Lung (tissue), 11 donors: ENCODE measurements at regions not wholly inside any gene's neighbourhood (a gene's known extent, or its start where the extent isn't known, plus 50 kb on each side); places are given as distances from the start of the nearest gene placed in this dataset.

Experiments
- ATAC-seq: fragments of 200-7000 bp; cut with Tn5 transposase; one replicate; pipeline ENCODE4 v1.9.1; 2020; ENCODE audit warnings: moderate number of reproducible peaks; ENCODE audit not compliant: insufficient read depth, low FRiP score
- DNase-seq, 3 donors: peaks; one replicate each; pipeline ENCODE4 v3.0.0-alpha.2; 2013 to 2017
- H3K27ac ChIP-seq, 2 donors: one replicate each; pipeline ENCODE4 v1.5.1; 2013; ENCODE audit warnings: mild to moderate bottlenecking in 2 of 2, moderate library complexity in 2 of 2, control low read depth in 1 of 2, inconsistent platforms in 1 of 2, low read depth in 1 of 2, low read length in 1 of 2
- H3K27me3 ChIP-seq, 3 donors: one replicate each; pipeline ENCODE4 v1.5.1; 2013; ENCODE audit warnings: low read length in 2 of 3; ENCODE audit not compliant: control insufficient read depth in 3 of 3, insufficient read depth in 3 of 3
- H3K36me3 ChIP-seq, 4 donors: one replicate each; pipeline ENCODE4 v1.5.1; 2013; ENCODE audit warnings: low read length in 4 of 4, mild to moderate bottlenecking in 1 of 4, moderate library complexity in 1 of 4; ENCODE audit not compliant: control insufficient read depth in 4 of 4, insufficient read depth in 4 of 4
- H3K4me1 ChIP-seq, 5 donors: one replicate each; pipeline ENCODE4 v1.5.1; 2013; ENCODE audit warnings: low read length in 5 of 5, mild to moderate bottlenecking in 2 of 5, moderate library complexity in 1 of 5; ENCODE audit not compliant: control insufficient read depth in 5 of 5, insufficient read depth in 5 of 5
- H3K4me3 ChIP-seq: one replicate; pipeline ENCODE4 v1.5.1; 2013; ENCODE audit warnings: mild to moderate bottlenecking, control low read depth, moderate library complexity
- H3K9ac ChIP-seq, 2 donors: one replicate each; pipeline ENCODE4 v1.5.1; 2013; ENCODE audit warnings: low read length in 2 of 2, control low read depth in 1 of 2; ENCODE audit not compliant: insufficient read depth in 1 of 2
- H3K9me3 ChIP-seq, 4 donors: one replicate each; pipeline ENCODE4 v1.5.1; 2013; ENCODE audit warnings: low read length in 3 of 4, mild to moderate bottlenecking in 1 of 4, moderate library complexity in 1 of 4; ENCODE audit not compliant: control insufficient read depth in 4 of 4, insufficient read depth in 3 of 4
- CTCF ChIP-seq: IDR thresholded peaks from 2 replicates; pipeline ENCODE4 v1.5.1; 2012; ENCODE audit warnings: mild to moderate bottlenecking; ENCODE audit errors: control extremely low read depth, extremely low read depth
- WGBS, 2 donors: extraction: QIAGEN DNeasy Blood & Tissue Kit; methylation state at CpG; one replicate each; pipeline ENCODE4 v1.1.7; 2013; 5-methylcytosine and 5-hydroxymethylcytosine counted together
- donor health status: control.
- donor health status: control.
- donor health status: Bipolar disorder and iron deficiency.
- donor health status: healthy.
- donor health status: DM: yes; HTN: yes; CAD: no.

GRCh38 chr2:54059986-54060385 lies 55.4 kb upstream of the ACYP2 start:
- WGBS, 2 donors = 83 to 86% methylated on average over 1 of the region's 1 CpG
- Histone ChIP-seq H3K36me3 (no peaks in the 10 kb centered on the region), H3K4me1 (peaks cover 0 to 4% (median 2%) of the 10 kb centered on the region in 5 donors), H3K27me3 (no peaks in the 10 kb centered on the region), H3K9me3 (peaks cover 0 to 3% (median 0%) of the 10 kb centered on the region in 4 donors), H3K27ac (no peak overlapping the region), H3K4me3 (no peak overlapping the region), H3K9ac (no peak overlapping the region)
- TF ChIP-seq CTCF = no peak
- ATAC-seq (no peak), DNase-seq (no peak)

GRCh38 chr2:54059504-54059903 lies 55.9 kb upstream of the ACYP2 start:
- Histone ChIP-seq H3K4me3 (no peak overlapping the region), H3K4me1 (peaks cover 0 to 4% (median 2%) of the 10 kb centered on the region in 5 donors), H3K36me3 (no peaks in the 10 kb centered on the region), H3K27me3 (no peaks in the 10 kb centered on the region), H3K27ac (no peak overlapping the region), H3K9ac (no peak overlapping the region), H3K9me3 (peaks cover 0 to 3% (median 0%) of the 10 kb centered on the region in 4 donors)
- DNase-seq (no peak), ATAC-seq (no peak)
- no peak for TF ChIP-seq CTCF
- WGBS, 2 donors = 97 to 99% methylated on average over 3 of the region's 3 CpGs

- no peak overlapping the region for H3K4me3 ChIP-seq
- no peak for TF ChIP-seq CTCF
- no peaks in the 10 kb centered on the region for H3K36me3 ChIP-seq
- no peak overlapping the region for H3K27ac ChIP-seq
- WGBS, 2 donors = 87 to 94% methylated on average over 1 of the region's 1 CpG
- H3K27me3 ChIP-seq = no peaks in the 10 kb centered on the region
- H3K9ac ChIP-seq = no peak overlapping the region
- no peak for ATAC-seq
- peaks cover 0 to 3% (median 0%) of the 10 kb centered on the region in 4 donors for H3K9me3 ChIP-seq
- DNase-seq = no peak
- H3K4me1 ChIP-seq = peaks cover 0 to 4% (median 0%) of the 10 kb centered on the region in 5 donors
Measured at GRCh38 chr2:54058449-54058848, 57.0 kb upstream of the ACYP2 start.

GRCh38 chr2:54054774-54055173 lies 60.6 kb upstream of the ACYP2 start:
- DNase-seq (no peak), ATAC-seq (no peak)
- H3K4me1 ChIP-seq = no peaks in the 10 kb centered on the region
- no peak for TF ChIP-seq CTCF
- peaks cover 2 to 11% (median 4%) of the 10 kb centered on the region in 4 donors for H3K36me3 ChIP-seq
- H3K27me3 ChIP-seq = no peaks in the 10 kb centered on the region
- no peak overlapping the region for H3K4me3 ChIP-seq
- WGBS, 2 donors = 71 to 80% methylated on average over 4 of the region's 4 CpGs
- no peak overlapping the region for H3K9ac ChIP-seq
- H3K27ac ChIP-seq = no peak overlapping the region
- H3K9me3 ChIP-seq = peaks cover 0 to 3% (median 2%) of the 10 kb centered on the region in 4 donors
